Globus pallidus (tissue), 1 donor: ENCODE measurements at regions not wholly inside any gene's neighbourhood (a gene's known extent, or its start where the extent isn't known, plus 50 kb on each side); places are given as distances from the start of the nearest gene placed in this dataset.
A peak's percentile ranks its signal among the peaks of the same experiment; 100 is the strongest.

Experiments
- DNase-seq: peaks from one replicate; pipeline ENCODE4 v3.0.0-alpha.2; 2015; ENCODE audit warnings: low spot score

DNA sequence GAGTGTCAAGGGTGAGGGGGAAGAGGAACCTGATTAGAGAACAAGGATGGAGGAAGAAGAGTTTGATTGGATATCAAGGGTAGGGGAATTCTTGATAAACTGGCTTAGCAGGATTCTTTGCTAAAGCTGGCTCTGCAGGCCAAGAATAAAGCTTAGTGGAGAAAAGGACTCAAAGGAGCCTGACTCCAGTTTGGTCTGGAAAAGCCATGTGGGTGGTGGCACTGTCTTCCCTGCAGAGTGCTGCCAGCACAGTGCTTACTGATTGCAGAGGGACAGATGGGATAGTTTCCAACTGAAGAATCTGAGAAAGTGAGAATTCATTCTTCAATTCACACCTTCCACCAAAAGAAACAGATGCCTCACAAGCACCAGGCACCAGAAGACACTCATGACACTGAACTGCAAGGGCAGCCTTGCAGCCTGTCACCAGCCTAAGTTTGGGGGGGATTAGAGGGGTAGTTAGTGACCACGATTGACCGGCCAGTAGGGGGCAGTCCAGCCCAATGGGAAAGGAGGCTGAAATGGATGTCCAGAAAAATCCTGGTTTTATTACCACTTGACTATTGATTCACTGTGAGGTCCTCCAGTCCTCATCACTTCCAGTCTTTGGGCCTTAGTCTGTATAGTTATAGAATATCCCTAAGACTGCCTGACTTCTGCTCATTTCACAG, 334.5 kb downstream of the SMAD2 start:
- DNase-seq: no peak

DNA sequence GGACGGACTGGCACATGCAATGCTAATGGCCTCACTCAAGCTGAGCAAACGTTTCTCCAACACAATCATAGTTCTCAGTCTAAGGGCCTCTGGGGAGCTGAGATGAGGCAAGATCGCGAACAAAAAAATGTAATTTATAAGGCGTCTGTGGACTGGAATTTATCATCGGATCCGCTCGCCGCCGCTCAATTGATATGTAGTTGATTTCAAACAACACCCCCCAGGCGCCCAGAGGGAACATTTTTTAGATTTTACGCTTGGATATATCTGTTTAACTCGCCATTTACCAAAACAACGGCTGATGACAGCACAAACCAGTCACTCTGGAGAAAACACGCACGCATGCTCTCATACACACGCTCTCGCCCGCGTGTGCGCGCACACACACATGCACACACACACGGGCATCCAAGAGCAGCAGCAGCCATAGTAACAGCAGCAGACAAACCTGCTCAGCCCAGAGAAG, 335.8 kb downstream of the SMAD2 start:
- no peak for DNase-seq

- peak; percentile 32 for DNase-seq
Observed at GRCh38 chr18:47593744-47594472, 336.6 kb downstream of the SMAD2 start.

DNA sequence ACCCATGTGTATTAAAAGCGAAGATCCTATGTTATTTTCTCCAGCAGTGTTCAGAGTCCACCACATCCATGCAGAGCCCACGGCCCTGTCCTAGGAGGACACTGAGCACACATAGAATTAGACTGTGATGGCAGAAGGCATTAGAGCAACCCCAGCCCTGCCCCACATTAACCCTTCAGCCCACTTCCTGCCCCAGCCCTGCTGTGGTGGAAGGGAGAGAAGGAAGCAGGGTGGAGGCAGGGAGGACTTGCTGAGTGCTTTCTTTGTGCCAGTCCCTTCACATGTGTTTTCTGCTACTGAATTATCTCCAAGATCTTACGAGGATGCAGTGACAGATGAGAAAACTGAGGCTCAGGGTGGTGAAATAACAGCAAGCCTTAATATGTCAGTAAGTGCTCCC, 339.0 kb downstream of the SMAD2 start:
- no peak for DNase-seq

DNA sequence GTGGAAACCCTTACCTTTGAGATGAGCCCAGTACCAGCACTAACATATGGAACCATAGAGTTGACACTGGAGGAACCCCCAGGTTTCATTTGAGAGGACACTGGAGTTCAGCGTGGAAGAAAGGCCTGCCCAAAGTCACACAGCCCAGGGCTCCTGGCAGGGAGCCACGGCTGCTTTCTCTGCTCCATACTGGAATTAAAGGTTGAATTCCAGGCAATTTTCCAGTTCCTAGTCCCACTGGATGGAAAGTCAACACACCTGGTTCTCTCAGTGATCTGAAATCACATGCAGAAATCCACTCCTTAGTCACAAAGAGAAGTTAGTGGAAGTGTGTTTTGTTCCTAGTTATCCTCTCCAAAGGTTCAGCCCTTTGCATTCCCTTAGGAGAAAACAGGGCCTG, 336.1 kb upstream of the SKOR2 start:
- no peak for DNase-seq

GRCh38 chr18:47586418-47587070, 335.1 kb upstream of the SKOR2 start:
- DNase-seq: no peak

GRCh38 chr18:47585914-47586313, 334.5 kb upstream of the SKOR2 start:
- no peak for DNase-seq

- no peak for DNase-seq
Observed at GRCh38 chr18:47585136-47585535, 333.7 kb upstream of the SKOR2 start.

DNA sequence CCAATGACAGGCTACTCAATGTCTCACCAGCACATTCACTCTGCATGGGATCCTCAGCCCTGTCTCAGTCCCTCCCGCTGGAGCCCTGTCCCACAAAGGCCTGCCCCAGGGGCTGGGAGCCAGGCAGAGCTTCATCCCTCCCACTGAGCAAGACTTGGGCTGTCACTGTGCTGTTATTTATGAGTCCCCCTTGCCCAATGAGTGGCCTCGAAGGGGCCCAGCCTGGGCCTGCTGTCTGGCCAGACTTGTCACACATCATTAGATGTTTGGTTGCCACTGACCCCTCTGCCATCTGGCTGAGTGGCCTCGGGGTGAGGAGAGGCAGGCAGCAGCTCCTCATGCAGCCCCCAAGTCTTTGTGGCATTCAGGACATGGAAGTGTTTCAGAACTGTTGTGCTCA, 330.6 kb upstream of the SKOR2 start:
- no peak for DNase-seq

DNA sequence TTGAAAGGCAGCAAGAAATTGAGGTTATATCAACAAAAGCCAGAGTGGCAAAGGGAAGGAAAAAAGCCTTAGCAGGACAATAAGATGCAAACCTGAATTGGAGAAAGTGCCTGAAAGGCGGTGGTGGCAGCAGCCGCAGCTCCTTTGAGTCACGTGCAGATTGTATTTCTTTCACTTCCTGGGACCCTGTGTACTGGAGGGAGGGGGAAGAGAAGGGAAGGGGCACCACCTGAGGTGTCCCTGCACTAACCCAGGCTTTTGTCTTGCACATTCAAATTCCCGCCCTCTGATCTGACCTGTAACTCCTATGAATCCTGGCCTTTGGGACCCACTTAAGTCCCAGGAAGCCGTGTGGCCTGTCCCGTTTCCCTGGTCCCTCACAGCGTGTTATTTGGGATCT, 326.1 kb upstream of the SKOR2 start:
- no peak for DNase-seq

DNA sequence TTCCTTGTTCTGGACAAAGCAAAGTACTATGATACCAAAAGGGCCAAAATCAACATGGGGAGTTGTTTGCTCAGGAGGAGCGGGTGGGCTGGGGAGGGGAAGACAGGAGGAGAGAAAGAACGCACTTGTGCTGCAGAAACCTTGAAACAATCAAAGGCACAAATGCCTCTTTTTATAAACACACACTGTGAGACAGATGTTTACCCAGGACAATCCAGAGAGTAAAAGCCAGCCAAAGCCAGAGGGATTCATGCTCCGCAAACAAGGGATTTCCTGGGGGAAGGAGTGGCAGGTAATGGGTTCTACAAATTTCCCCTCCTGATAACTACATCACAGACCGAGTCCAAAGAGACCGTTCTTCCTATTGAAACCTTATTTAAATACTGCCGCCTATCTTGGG, 323.5 kb upstream of the SKOR2 start:
- DNase-seq: no peak

- no peak for DNase-seq
Observed at GRCh38 chr18:47571957-47572356, 320.5 kb upstream of the SKOR2 start.

DNA sequence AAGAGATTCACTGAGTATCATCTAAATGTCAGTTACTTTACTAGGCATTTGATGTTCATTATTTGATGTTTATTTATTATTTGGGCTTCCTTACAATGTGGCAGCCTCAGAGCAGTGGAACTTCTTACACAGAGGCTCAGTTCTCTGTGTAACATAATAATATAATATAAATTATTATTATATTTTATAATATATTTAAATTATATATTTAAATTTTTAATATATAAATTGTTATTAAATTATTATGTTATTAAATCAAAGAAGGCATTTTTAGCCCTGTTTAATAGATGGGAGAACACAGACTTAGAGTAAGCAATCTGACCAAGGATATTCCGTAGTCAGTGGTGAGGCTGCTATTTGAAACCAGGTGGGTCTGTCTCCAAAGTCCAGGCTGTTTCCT, 315.3 kb upstream of the SKOR2 start:
- DNase-seq: no peak

DNA sequence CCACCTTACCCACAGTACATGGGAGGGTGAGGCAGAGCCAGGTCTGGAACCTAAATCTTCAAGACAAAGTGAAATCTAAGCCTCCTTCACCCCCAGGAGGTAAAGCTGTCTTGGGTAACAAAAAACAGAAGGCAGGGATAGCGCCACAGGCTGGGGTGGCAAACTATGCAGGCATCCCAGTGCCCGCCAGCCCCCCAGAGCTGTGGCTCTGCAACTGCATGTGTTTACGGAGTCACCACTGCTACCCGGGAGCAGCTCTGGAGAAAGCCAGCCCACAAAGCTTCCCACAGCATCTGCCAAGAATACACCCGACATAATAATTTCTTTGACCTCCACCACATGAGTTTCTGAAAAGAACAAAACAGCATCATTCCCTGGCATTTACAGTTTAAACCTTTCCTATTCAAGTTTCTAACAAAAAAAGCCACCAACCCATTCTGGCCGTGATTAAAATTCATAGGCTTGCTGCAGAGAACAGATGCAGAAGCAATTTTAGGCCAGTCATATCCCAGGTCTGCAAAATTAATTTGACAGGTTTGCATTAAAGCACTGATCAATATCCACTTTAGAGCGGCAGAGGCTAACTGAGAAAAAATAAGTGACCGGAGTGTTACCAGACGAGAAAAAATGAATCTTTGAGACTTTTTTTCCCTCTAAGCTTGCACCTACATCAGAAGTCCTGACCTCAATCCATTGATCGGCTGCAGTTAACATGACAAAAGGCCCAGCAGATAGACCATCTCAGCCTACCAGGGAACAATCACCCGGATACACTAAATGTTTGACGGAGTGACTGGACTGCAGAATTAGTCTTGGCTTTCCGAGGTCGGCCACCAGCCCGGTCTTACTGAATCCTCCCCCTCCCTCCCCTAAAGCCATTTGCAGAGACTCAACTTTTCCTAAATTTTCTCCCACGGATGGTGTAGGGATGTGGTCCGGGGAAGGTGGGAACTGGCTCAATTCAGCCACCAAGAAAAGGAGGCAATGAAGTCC, 309.6 kb upstream of the SKOR2 start:
- no peak for DNase-seq

GRCh38 chr18:47558110-47558750, 306.8 kb upstream of the SKOR2 start:
- no peak for DNase-seq

GRCh38 chr18:47557160-47557559, 305.7 kb upstream of the SKOR2 start:
- no peak for DNase-seq

- no peak for DNase-seq
Observed at GRCh38 chr18:47552783-47553182, 301.3 kb upstream of the SKOR2 start.

GRCh38 chr18:47550611-47551010, 299.2 kb upstream of the SKOR2 start:
- no peak for DNase-seq

DNA sequence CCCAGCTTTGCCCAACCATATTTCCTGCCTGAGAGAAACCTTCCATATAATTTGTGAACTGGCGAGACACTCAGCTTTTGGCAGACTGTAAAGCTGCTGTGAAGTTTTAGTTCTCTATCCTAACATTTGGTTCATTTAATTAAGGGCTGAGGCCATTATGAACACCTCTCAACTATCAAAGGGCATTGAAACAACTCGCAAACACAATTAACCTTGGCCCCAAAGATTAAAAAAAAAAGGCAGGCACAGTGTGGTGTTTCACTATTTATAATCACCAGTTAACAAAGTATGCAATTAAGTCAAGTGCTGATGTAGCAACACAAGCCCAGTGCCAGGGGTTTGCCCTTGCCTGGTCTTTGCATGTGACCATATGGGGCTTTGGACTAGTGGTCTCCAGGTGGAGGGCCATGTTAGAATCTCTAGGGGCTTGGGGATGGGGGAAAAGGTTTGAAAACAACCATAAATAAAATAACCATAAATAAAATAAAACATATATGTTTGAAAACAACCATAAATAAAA, 297.6 kb upstream of the SKOR2 start:
- no peak for DNase-seq

DNA sequence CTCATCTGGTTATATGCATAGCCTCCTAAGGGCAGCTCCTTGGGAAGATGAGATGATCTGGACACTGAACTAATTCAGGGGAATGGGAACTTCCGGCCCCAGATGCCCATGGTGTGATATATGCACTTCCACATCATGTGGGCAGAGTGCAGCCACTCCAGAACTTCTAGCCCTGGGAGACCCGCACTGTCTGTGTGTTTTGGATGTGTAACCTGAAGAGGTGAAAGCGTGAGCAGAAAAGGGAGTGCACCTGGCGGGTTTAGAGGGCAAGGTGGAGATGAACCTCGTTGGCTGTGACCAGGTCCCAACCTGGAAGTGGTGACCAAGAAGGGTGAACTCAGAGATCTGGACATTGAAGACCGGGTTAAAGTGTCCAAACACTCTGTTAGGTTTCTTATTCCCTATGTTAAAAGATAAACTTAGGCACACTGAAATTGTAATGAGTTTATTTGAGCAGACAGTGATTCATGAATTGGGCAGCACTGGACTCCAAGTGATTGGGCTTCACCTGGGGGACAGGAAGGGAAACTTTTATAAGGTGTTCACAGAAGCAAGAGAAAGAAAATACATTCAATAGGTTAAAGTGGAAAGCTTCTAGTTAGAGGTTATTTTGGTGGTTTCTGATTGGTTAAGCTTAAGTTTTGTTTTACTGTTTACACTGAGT, 296.2 kb upstream of the SKOR2 start:
- DNase-seq: no peak

DNA sequence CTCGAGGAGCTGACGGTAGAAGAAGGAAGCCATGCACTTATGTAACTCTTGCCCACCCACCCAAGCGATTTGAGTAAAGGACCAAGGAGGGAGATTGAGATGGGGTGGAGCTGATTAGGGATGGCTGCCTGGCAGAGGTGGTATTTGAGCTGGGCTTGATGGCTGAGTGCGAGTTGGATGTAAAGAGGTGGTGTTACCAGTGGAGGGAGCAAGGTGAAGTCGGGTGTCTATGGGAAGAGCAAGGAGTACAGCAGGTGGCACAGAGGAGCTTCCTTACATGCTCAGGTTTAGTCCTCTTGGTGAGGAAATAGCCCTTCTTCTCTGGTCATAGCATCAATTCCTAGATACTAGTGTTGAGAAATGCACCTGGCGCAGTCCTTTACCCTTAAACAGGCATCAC, 294.2 kb upstream of the SKOR2 start:
- no peak for DNase-seq
